Uterus (tissue), 3 donors: ENCODE measurements at regions not wholly inside any gene's neighbourhood (a gene's known extent, or its start where the extent isn't known, plus 50 kb on each side); places are given as distances from the start of the nearest gene placed in this dataset.

ENCODE experiments used
- DNase-seq, 2 donors: peaks; one replicate each; pipeline ENCODE4 v3.0.0-alpha.2; 2019 to 2020
- H3K27ac ChIP-seq, 2 donors: fragments of 200-600 bp; sonication (generic); 1 replicate in 1 of 2; 2 replicates in 1 of 2; pipeline ENCODE4 v1.5.1; 2016 to 2018
- H3K27me3 ChIP-seq, 2 donors: fragments of 200-600 bp; sonication (generic); one replicate each; pipeline ENCODE4 v1.5.1; 2018 to 2019; ENCODE audit warnings: control low read depth in 1 of 2
- H3K36me3 ChIP-seq, 2 donors: fragments of 200-600 bp; sonication (generic); one replicate each; pipeline ENCODE4 v1.5.1; 2019; ENCODE audit warnings: control low read depth in 1 of 2
- H3K4me1 ChIP-seq, 2 donors: fragments of 200-600 bp; sonication (generic); one replicate each; pipeline ENCODE4 v1.5.1; 2018 to 2019; ENCODE audit warnings: control low read depth in 1 of 2
- H3K4me3 ChIP-seq, 2 donors: fragments of 200-600 bp; sonication (generic); 1 replicate in 1 of 2; 2 replicates in 1 of 2; pipeline ENCODE4 v1.5.1; 2018 to 2019; ENCODE audit warnings: mild to moderate bottlenecking in 1 of 2
- H3K9me3 ChIP-seq, 2 donors: fragments of 200-600 bp; sonication (generic); one replicate each; pipeline ENCODE4 v1.5.1; 2019; ENCODE audit warnings: control low read depth in 1 of 2
- POLR2A ChIP-seq, 2 donors: fragments of 450-650 bp; IDR thresholded peaks; one replicate each; pipeline ENCODE4 v1.6.1; 2016; ENCODE audit warnings: antibody characterized with exemption in 2 of 2, mild to moderate bottlenecking in 1 of 2, moderate library complexity in 1 of 2
- intact Hi-C: fragments of 100-400 bp; cut with DNase I; formaldehyde crosslinking; loops from one replicate; pipeline ENCODE4 v1.15.1; 2023; ENCODE audit warnings: low total_unique reads
- TF ChIP-seq, protein P1 (sequence below), 4 experiments: fragments of 200-600 bp in 2 of 4; fragments of 450-650 bp in 2 of 4; sonication (generic) in 2 of 4; IDR thresholded peaks; one replicate each; pipeline ENCODE4 v1.5.1; 2016 to 2019; ENCODE audit warnings: antibody characterized with exemption in 4 of 4, mild to moderate bottlenecking in 2 of 4, moderate library complexity in 1 of 4
- donor health status: DM: yes; HTN: yes; CAD: no.

DNA sequence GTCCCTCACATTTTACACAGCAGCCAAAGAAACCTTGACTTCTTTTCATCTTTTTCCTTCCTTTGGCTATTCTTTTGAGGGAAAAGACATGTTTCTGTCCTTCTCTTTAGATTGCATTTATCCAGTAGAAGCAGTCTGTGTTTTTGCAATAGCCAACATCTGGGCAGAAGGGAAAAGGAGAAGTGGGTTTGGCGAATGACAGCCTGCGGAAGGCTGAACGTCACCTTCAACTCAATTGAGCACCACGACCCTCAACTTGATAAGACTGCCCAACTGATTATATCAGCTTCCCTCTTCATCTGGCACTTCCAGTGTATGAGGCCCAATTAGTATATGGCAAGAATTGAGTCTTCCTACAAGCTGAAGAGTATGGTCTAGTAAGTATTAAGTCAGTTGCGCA, 1997.6 kb upstream of the WWC1 start:
- DNase-seq, result no peak
- intact Hi-C loops, result no loop called here
- H3K27me3 ChIP-seq, result no peaks in the 10 kb centered on the region
- no peaks in the 10 kb centered on the region for H3K36me3 ChIP-seq
- no peak overlapping the region for H3K27ac ChIP-seq
- no peak overlapping the region for H3K4me3 ChIP-seq
- no peaks in the 10 kb centered on the region for H3K4me1 ChIP-seq
- TF ChIP-seq, protein P1, sequence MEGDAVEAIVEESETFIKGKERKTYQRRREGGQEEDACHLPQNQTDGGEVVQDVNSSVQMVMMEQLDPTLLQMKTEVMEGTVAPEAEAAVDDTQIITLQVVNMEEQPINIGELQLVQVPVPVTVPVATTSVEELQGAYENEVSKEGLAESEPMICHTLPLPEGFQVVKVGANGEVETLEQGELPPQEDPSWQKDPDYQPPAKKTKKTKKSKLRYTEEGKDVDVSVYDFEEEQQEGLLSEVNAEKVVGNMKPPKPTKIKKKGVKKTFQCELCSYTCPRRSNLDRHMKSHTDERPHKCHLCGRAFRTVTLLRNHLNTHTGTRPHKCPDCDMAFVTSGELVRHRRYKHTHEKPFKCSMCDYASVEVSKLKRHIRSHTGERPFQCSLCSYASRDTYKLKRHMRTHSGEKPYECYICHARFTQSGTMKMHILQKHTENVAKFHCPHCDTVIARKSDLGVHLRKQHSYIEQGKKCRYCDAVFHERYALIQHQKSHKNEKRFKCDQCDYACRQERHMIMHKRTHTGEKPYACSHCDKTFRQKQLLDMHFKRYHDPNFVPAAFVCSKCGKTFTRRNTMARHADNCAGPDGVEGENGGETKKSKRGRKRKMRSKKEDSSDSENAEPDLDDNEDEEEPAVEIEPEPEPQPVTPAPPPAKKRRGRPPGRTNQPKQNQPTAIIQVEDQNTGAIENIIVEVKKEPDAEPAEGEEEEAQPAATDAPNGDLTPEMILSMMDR (IDR thresholded peaks at IDR 0.05), result no peak
- TF ChIP-seq POLR2A (IDR thresholded peaks at IDR 0.05), result no peak
- no peaks in the 10 kb centered on the region for H3K9me3 ChIP-seq

- H3K27ac ChIP-seq, result no peak overlapping the region
- no peak for DNase-seq
- TF ChIP-seq, protein P1 (IDR thresholded peaks at IDR 0.05), result no peak
- no peak for TF ChIP-seq POLR2A (IDR thresholded peaks at IDR 0.05)
- no peaks in the 10 kb centered on the region for H3K27me3 ChIP-seq
- H3K36me3 ChIP-seq, result no peaks in the 10 kb centered on the region
- H3K4me3 ChIP-seq, result no peak overlapping the region
- no peaks in the 10 kb centered on the region for H3K9me3 ChIP-seq
- H3K4me1 ChIP-seq, result no peaks in the 10 kb centered on the region
- intact Hi-C loops, result no loop called here
Observed at GRCh38 chr5:166302166-166302565, 1989.3 kb upstream of the WWC1 start.

DNA sequence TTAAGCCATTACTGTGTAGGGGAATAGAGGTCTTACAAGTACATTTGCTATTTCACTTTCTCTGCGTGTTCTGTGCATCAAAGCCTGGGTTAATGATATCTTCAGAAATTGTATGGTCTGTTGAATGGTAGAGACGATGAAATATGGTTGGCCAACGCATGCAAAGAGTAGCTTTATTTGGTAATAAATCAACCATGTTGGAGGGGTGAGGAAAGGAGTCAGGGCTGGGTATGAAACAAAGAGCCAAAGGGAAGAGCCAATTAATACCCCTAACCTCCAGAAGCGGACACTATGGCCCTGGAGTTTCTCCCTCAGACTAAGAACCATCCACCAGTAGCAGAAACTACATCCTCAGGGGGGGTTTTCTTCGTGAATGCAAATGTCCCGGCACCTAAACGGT, 1974.0 kb upstream of the WWC1 start:
- no peaks in the 10 kb centered on the region for H3K36me3 ChIP-seq
- H3K9me3 ChIP-seq, result no peaks in the 10 kb centered on the region
- no peak for TF ChIP-seq POLR2A (IDR thresholded peaks at IDR 0.05)
- TF ChIP-seq, protein P1 (IDR thresholded peaks at IDR 0.05), result no peak
- intact Hi-C loops, result no loop called here
- no peak overlapping the region for H3K4me3 ChIP-seq
- H3K27me3 ChIP-seq, result no peaks in the 10 kb centered on the region
- no peak overlapping the region for H3K27ac ChIP-seq
- no peak for DNase-seq
- H3K4me1 ChIP-seq, result no peaks in the 10 kb centered on the region

DNA sequence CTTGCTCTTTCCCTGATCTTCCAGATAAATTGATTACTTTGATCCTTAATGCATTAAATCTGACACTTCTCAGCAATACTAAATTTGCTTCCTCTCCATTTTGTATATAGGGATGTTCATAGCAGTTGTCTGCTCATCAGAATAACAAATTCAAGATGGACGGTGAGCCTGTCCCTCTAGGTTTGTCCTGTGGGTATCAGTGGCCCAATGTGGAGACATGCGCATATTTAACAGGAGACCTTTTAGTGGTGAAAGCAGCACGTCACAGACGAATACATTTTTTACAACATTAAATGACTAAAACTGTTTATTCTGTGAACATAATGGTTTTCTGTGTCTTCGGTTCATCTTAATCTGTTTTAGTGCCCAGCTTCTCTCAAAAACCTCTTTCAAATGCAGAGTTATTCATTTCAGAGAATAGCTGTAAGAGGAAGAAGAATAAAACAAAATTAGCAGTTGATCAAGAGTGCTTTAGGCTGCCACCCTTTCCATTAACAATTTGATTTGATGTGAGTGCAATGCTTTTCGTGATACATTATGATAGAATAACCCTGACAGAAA, 1970.4 kb upstream of the WWC1 start:
- no peaks in the 10 kb centered on the region for H3K36me3 ChIP-seq
- H3K4me3 ChIP-seq, result no peak overlapping the region
- no peaks in the 10 kb centered on the region for H3K4me1 ChIP-seq
- H3K27ac ChIP-seq, result no peak overlapping the region
- intact Hi-C loops, result no loop called here
- H3K9me3 ChIP-seq, result no peaks in the 10 kb centered on the region
- no peak for TF ChIP-seq POLR2A (IDR thresholded peaks at IDR 0.05)
- TF ChIP-seq, protein P1 (IDR thresholded peaks at IDR 0.05), result no peak
- H3K27me3 ChIP-seq, result no peaks in the 10 kb centered on the region
- no peak for DNase-seq

DNA sequence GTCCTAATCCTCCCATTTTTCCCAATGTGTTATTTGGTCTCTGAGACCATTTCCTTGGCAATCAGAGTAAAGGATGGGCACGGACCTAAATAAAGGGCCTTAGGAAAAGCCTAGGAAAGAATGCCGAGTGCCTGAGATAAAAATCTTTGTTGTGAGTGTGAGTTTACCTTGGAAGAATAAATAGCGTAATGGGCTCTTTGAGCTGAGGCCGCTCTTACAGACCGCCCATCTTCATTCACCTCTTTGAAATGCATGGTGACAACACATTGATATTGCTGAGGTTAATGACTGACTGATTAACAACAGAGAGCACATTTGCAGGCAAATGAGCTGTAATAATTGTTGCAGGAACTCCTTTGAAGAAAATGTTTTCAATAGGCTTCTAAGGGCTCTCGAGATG, 1967.1 kb upstream of the WWC1 start:
- TF ChIP-seq, protein P1 (IDR thresholded peaks at IDR 0.05), result no peak
- TF ChIP-seq POLR2A (IDR thresholded peaks at IDR 0.05), result no peak
- no peak overlapping the region for H3K27ac ChIP-seq
- no peak for DNase-seq

More for the DNA sequence above, 1967.1 kb upstream of the WWC1 start:
- Histone ChIP-seq H3K27me3 (no peaks in the 10 kb centered on the region), H3K9me3 (no peaks in the 10 kb centered on the region), H3K4me3 (no peak overlapping the region), H3K36me3 (no peaks in the 10 kb centered on the region), H3K4me1 (no peaks in the 10 kb centered on the region)
- intact Hi-C loops, result no loop called here
